ENCODE measurements at regions not wholly inside any gene's neighbourhood (a gene's known extent, or its start where the extent isn't known, plus 50 kb on each side); places are given as distances from the start of the nearest gene placed in this dataset.

DNA sequence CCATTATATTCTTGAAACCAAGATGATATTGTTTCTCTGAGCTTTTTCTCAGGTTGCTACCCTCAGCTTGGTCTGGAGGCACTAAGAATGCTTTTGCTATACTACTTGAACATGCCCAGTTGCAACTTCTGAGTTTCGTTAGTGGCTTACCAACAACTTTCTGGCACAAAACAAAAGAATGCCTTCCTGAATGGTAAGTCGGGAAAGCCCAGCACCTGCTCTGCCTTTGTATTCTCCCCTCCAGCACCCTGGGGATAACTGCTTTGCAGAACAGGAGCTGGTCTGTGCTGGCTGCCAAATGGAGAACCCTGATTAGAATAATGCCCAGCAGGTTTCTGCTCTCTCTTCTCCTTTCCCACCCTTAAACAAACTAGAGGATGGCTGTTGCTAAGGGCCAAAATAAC is 149.3 kb downstream of the TGFB2 start:
- H3K4me1 ChIP-seq = no peaks in the 10 kb centered on the region
- intact Hi-C loops (cut with DNase I; ENCODE audit: low total_unique reads) = no loop called here

DNA sequence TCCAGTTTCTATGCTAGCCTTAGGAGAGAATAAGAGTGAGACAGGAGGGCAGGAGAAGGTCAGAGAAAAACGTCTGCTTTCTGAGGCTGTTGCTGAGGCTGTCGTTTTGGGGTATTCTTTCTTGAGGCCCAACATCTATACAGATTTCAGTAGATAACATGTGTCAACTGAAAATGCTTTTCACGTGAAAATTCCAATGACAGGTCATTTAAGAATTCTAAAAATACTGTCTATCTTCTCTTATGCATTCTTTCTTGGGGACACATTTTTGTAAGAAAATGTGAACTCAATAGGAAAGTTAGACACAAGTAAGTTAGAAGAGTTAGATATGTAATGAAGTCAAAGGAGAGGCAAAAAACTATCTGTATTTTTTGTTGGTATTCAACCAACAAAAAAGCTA is 150.8 kb downstream of the TGFB2 start:
- Histone ChIP-seq H3K9me3 (no peaks in the 10 kb centered on the region), H3K27ac (no peak overlapping the region)
- intact Hi-C loops (cut with DNase I; ENCODE audit: low total_unique reads) = no loop called here

More for the DNA sequence above, 149.3 kb downstream of the TGFB2 start:
- no peak for TF ChIP-seq POLR2A (IDR thresholded peaks at IDR 0.05)
- no peak for TF ChIP-seq CTCF (IDR thresholded peaks at IDR 0.05)
- H3K36me3 ChIP-seq = no peaks in the 10 kb centered on the region
- no peak overlapping the region for H3K4me3 ChIP-seq
- H3K27me3 ChIP-seq = no peaks in the 10 kb centered on the region
- no peak overlapping the region for H3K27ac ChIP-seq
- DNase-seq = no peak
- no peaks in the 10 kb centered on the region for H3K9me3 ChIP-seq

GRCh38 chr1:218496561-218496960 is 151.4 kb downstream of the TGFB2 start:
- no peaks in the 10 kb centered on the region for H3K27me3 ChIP-seq
- H3K9me3 ChIP-seq = no peaks in the 10 kb centered on the region
- no peak for TF ChIP-seq CTCF (IDR thresholded peaks at IDR 0.05)
- TF ChIP-seq POLR2A (IDR thresholded peaks at IDR 0.05) = no peak
- no peak overlapping the region for H3K27ac ChIP-seq
- intact Hi-C loops (cut with DNase I; ENCODE audit: low total_unique reads) = no loop called here
- H3K4me1 ChIP-seq = no peaks in the 10 kb centered on the region
- H3K36me3 ChIP-seq = no peaks in the 10 kb centered on the region
- H3K4me3 ChIP-seq = no peak overlapping the region
- DNase-seq = no peak

More for the DNA sequence above, 150.8 kb downstream of the TGFB2 start:
- Histone ChIP-seq H3K27me3 (no peaks in the 10 kb centered on the region), H3K36me3 (no peaks in the 10 kb centered on the region), H3K4me1 (no peaks in the 10 kb centered on the region), H3K4me3 (no peak overlapping the region)
- TF ChIP-seq CTCF (IDR thresholded peaks at IDR 0.05) (no peak), POLR2A (IDR thresholded peaks at IDR 0.05) (no peak)
- DNase-seq = no peak

GRCh38 chr1:218498056-218498938 is 153.2 kb downstream of the TGFB2 start:
- H3K4me3 ChIP-seq = peak overlapping the region in 1 of 2 donors; percentile 5
- peak overlapping the region; percentile 53 to 55 for H3K27ac ChIP-seq
- no peaks in the 10 kb centered on the region for H3K4me1 ChIP-seq
- intact Hi-C loops (cut with DNase I; ENCODE audit: low total_unique reads) = no loop called here
- no peak for TF ChIP-seq POLR2A (IDR thresholded peaks at IDR 0.05)
- no peak for TF ChIP-seq CTCF (IDR thresholded peaks at IDR 0.05)
- no peaks in the 10 kb centered on the region for H3K27me3 ChIP-seq
- no peaks in the 10 kb centered on the region for H3K9me3 ChIP-seq
- no peaks in the 10 kb centered on the region for H3K36me3 ChIP-seq
- DNase-seq = no peak

DNA sequence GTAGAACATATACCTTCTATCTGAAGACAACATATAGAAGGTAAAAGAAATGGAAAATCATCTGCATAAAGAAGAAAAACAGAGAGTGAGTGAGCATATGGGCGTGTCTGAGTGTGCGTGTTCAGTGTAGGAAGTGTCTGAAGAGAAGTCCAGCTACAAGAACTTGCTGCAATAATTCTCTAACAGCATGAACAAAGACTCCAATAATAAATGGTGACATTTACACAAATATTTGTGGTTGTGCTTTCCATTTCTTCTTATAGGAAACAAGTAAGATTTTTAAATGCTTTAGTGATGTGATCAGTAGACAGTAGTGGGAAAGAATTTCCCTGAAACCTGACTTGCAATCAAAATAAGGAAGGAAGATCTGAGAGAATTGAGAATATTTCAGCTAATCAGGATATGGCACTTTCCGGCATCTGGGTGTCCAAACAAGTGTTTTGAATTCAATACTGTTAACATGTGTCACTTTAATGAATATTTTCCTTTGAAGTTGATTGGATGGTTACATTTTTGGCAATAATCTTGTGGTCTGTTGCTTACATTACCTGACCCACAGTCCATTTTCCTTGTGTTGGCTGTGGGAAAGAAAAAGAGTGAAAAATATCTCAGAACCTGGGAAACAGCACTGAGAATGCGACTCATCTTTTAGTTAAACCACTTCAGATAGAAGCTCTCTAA is 154.0 kb downstream of the TGFB2 start:
- Histone ChIP-seq H3K4me1 (no peaks in the 10 kb centered on the region), H3K4me3 (peak overlapping the region in 1 of 2 donors; percentile 5), H3K9me3 (no peaks in the 10 kb centered on the region), H3K27me3 (no peaks in the 10 kb centered on the region), H3K27ac (peak overlapping the region; percentile 53 to 55), H3K36me3 (no peaks in the 10 kb centered on the region)
- TF ChIP-seq POLR2A (IDR thresholded peaks at IDR 0.05) (no peak), CTCF (IDR thresholded peaks at IDR 0.05) (no peak)
- no peak for DNase-seq
- intact Hi-C loops (cut with DNase I; ENCODE audit: low total_unique reads) = no loop called here

All from uterus (tissue), 3 donors.